H1 (cell line): ENCODE measurements at regions not wholly inside any gene's neighbourhood (a gene's known extent, or its start where the extent isn't known, plus 50 kb on each side); places are given as distances from the start of the nearest gene placed in this dataset.

Experiments
- MAFK ChIP-seq: IDR thresholded peaks from 2 replicates; pipeline ENCODE4 v1.6.1; 2012; ENCODE audit warnings: low read depth, mild to moderate bottlenecking, improper control_type of control experiment, low read length

- TF ChIP-seq MAFK, result no peak
- TF ChIP-seq, all 59 proteins: peak for 0
Measured at GRCh38 chr2:8572712-8573233, 109.1 kb upstream of the ID2 start (continued).
